ENCODE measurements at regions not wholly inside any gene's neighbourhood (a gene's known extent, or its start where the extent isn't known, plus 50 kb on each side); places are given as distances from the start of the nearest gene placed in this dataset.

GRCh38 chr11:42528911-42529310 is 782.9 kb upstream of the API5 start:
- Histone ChIP-seq H3K36me3 (ENCODE audit: insufficient read depth, low read length) (no peaks in the 10 kb centered on the region), H3K4me2 (ENCODE audit: insufficient read depth, low read length) (no peak overlapping the region), H3K4me1 (ENCODE audit: insufficient read depth, low read length) (no peaks in the 10 kb centered on the region), H3K27ac (ENCODE audit: low read length) (no peak overlapping the region), H3K4me3 (ENCODE audit: low read depth in 1 of 2, low read length in 2 of 2) (no peak overlapping the region), H3K79me2 (ENCODE audit: insufficient read depth, low read length) (no peaks in the 10 kb centered on the region), H4K20me1 (ENCODE audit: insufficient read depth, low read length) (no peaks in the 10 kb centered on the region), H3K27me3 (ENCODE audit: insufficient read depth, low read length, poor library complexity) (no peaks in the 10 kb centered on the region), H3K9ac (ENCODE audit: low read depth, low read length) (no peak overlapping the region), H3K9me3 (ENCODE audit: insufficient read depth, low read length, severe bottlenecking) (no peaks in the 10 kb centered on the region), H2AFZ (ENCODE audit: low read depth, low read length) (no peak overlapping the region)
- DNase-seq (no peak), ATAC-seq (ENCODE audit: insufficient read depth, low read depth) (no peak)
- no peak for TF ChIP-seq CTCF (IDR thresholded peaks at IDR 0.05; ENCODE audit: borderline replicate concordance, extremely low read depth, low read length, poor library complexity, severe bottlenecking)
- no peak for TF ChIP-seq EZH2 (IDR thresholded peaks at IDR 0.05; ENCODE audit: borderline replicate concordance, low read depth, low read length, severe bottlenecking)

DNA sequence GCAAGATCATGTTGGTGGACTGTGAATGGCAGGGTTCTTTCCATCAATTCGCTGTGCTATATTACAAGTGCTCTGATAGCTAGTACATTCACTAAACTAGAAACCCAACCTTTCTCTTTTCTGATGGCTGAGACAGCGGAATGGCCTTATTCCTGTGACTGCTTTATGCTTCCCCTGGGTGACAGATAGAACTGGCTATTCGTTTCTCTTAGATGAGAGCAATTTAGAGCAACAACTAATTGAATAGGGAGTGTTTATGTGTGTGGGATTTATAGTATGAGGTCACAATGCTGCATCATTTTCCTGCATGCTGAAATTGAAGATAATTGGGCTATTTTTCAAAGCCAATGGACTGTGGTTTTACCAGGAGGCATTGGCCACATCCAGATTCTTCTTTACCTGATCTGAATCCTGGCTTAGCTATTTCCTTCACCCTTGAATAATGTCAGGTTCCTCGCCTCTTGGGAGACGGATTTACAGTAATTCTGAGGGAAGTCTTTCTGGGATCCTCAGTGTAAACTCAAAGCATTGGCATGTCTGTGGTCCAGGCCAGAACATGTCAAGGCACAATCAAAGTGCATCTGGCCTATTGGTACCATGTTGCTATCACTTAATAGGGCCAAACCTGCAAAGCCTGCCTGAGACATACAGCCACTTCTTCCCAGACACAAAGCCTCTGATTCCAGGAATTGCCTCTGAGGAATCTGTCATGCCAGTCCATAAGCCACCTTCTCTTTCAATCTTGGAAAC is 775.0 kb upstream of the API5 start:
- no peaks in the 10 kb centered on the region for H3K36me3 ChIP-seq (ENCODE audit: insufficient read depth, low read length)
- H3K9me3 ChIP-seq (ENCODE audit: insufficient read depth, low read length, severe bottlenecking), result no peaks in the 10 kb centered on the region
- H3K4me2 ChIP-seq (ENCODE audit: insufficient read depth, low read length), result no peak overlapping the region
- no peaks in the 10 kb centered on the region for H4K20me1 ChIP-seq (ENCODE audit: insufficient read depth, low read length)
- H3K79me2 ChIP-seq (ENCODE audit: insufficient read depth, low read length), result no peaks in the 10 kb centered on the region
- H2AFZ ChIP-seq (ENCODE audit: low read depth, low read length), result no peak overlapping the region
- no peak overlapping the region for H3K9ac ChIP-seq (ENCODE audit: low read depth, low read length)
- ATAC-seq (ENCODE audit: insufficient read depth, low read depth), result no peak
- no peak for TF ChIP-seq EZH2 (IDR thresholded peaks at IDR 0.05; ENCODE audit: borderline replicate concordance, low read depth, low read length, severe bottlenecking)
- no peak for TF ChIP-seq CTCF (IDR thresholded peaks at IDR 0.05; ENCODE audit: borderline replicate concordance, extremely low read depth, low read length, poor library complexity, severe bottlenecking)
- no peak for DNase-seq
- H3K4me1 ChIP-seq (ENCODE audit: insufficient read depth, low read length), result no peaks in the 10 kb centered on the region
- H3K27me3 ChIP-seq (ENCODE audit: insufficient read depth, low read length, poor library complexity), result no peaks in the 10 kb centered on the region
- H3K27ac ChIP-seq (ENCODE audit: low read length), result no peak overlapping the region
- H3K4me3 ChIP-seq (ENCODE audit: low read depth in 1 of 2, low read length in 2 of 2), result no peak overlapping the region

GRCh38 chr11:42542336-42542735 is 769.5 kb upstream of the API5 start:
- Histone ChIP-seq H3K36me3 (ENCODE audit: insufficient read depth, low read length) (no peaks in the 10 kb centered on the region), H3K79me2 (ENCODE audit: insufficient read depth, low read length) (no peaks in the 10 kb centered on the region), H3K4me2 (ENCODE audit: insufficient read depth, low read length) (no peak overlapping the region), H3K4me1 (ENCODE audit: insufficient read depth, low read length) (no peaks in the 10 kb centered on the region), H2AFZ (ENCODE audit: low read depth, low read length) (no peak overlapping the region), H3K9ac (ENCODE audit: low read depth, low read length) (no peak overlapping the region), H3K4me3 (ENCODE audit: low read depth in 1 of 2, low read length in 2 of 2) (no peak overlapping the region), H3K27me3 (ENCODE audit: insufficient read depth, low read length, poor library complexity) (no peaks in the 10 kb centered on the region), H4K20me1 (ENCODE audit: insufficient read depth, low read length) (no peaks in the 10 kb centered on the region), H3K9me3 (ENCODE audit: insufficient read depth, low read length, severe bottlenecking) (no peaks in the 10 kb centered on the region), H3K27ac (ENCODE audit: low read length) (no peak overlapping the region)
- DNase-seq (no peak), ATAC-seq (ENCODE audit: insufficient read depth, low read depth) (no peak)
- TF ChIP-seq CTCF (IDR thresholded peaks at IDR 0.05; ENCODE audit: borderline replicate concordance, extremely low read depth, low read length, poor library complexity, severe bottlenecking) (no peak), EZH2 (IDR thresholded peaks at IDR 0.05; ENCODE audit: borderline replicate concordance, low read depth, low read length, severe bottlenecking) (no peak)

Measured in DND-41 (cell line).